Frontal cortex (tissue), 3 donors: ENCODE measurements at regions not wholly inside any gene's neighbourhood (a gene's known extent, or its start where the extent isn't known, plus 50 kb on each side); places are given as distances from the start of the nearest gene placed in this dataset.

ENCODE experiments used
- DNase-seq, 2 donors: peaks; one replicate each; pipeline ENCODE4 v3.0.0; 2012; ENCODE audit warnings: low spot score in 2 of 2
- FAIRE-seq: peaks from 2 replicates; lab custom pipeline; 2012; peaks lifted over from hg19 to GRCh38; lab: Jason Lieb, UNC
- donor health status: control.
- donor health status: control.
- donor health status: control.

- FAIRE-seq (no peak), DNase-seq (no peak)
Measured at GRCh38 chr7:145691377-145691914, 425.2 kb upstream of the CNTNAP2 start.

GRCh38 chr7:145681646-145682045 is 435.0 kb upstream of the CNTNAP2 start:
- FAIRE-seq (no peak), DNase-seq (no peak)

- DNase-seq (no peak), FAIRE-seq (no peak)
Measured at GRCh38 chr7:145681159-145681558, 435.4 kb upstream of the CNTNAP2 start.

GRCh38 chr7:145665499-145666258 is 450.9 kb upstream of the CNTNAP2 start:
- no peak for DNase-seq
- no peak for FAIRE-seq

- FAIRE-seq (no peak), DNase-seq (no peak)
Measured at GRCh38 chr7:145655666-145656065, 460.9 kb upstream of the CNTNAP2 start.

- DNase-seq (no peak), FAIRE-seq (no peak)
Measured at GRCh38 chr7:145645135-145645515, 471.5 kb upstream of the CNTNAP2 start.

GRCh38 chr7:145644426-145645134 is 472.0 kb upstream of the CNTNAP2 start:
- no peak for FAIRE-seq
- no peak for DNase-seq

GRCh38 chr7:145643981-145644380 is 472.6 kb upstream of the CNTNAP2 start:
- FAIRE-seq (no peak), DNase-seq (no peak)

GRCh38 chr7:145633513-145633912 is 483.1 kb upstream of the CNTNAP2 start:
- DNase-seq (no peak), FAIRE-seq (no peak)

GRCh38 chr7:145624618-145625017 is 492.0 kb upstream of the CNTNAP2 start:
- FAIRE-seq (no peak), DNase-seq (no peak)

- DNase-seq (no peak), FAIRE-seq (no peak)
Measured at GRCh38 chr7:145605963-145606362, 510.6 kb upstream of the CNTNAP2 start.

GRCh38 chr7:145599376-145599775 is 517.2 kb upstream of the CNTNAP2 start:
- FAIRE-seq (no peak), DNase-seq (no peak)

- DNase-seq (no peak), FAIRE-seq (no peak)
Measured at GRCh38 chr7:145584401-145584800, 532.2 kb upstream of the CNTNAP2 start.

GRCh38 chr7:145582742-145583303 is 533.8 kb upstream of the CNTNAP2 start:
- no peak for FAIRE-seq
- no peak for DNase-seq

- no peak for DNase-seq
Measured at GRCh38 chr7:145557805-145558204, 558.8 kb upstream of the CNTNAP2 start.

GRCh38 chr7:145543242-145543641 is 573.4 kb upstream of the CNTNAP2 start:
- FAIRE-seq = no peak
- no peak for DNase-seq

More at GRCh38 chr7:145557805-145558204, 558.8 kb upstream of the CNTNAP2 start:
- FAIRE-seq = no peak

- FAIRE-seq = no peak
- no peak for DNase-seq
Measured at GRCh38 chr7:145539910-145540309, 576.7 kb upstream of the CNTNAP2 start.

- no peak for FAIRE-seq
- no peak for DNase-seq
Measured at GRCh38 chr7:145534301-145534700, 582.3 kb upstream of the CNTNAP2 start.

GRCh38 chr7:145520284-145520683 is 596.3 kb upstream of the CNTNAP2 start:
- no peak for DNase-seq
- FAIRE-seq = no peak

GRCh38 chr7:145511004-145511403 is 605.6 kb upstream of the CNTNAP2 start:
- DNase-seq (no peak), FAIRE-seq (no peak)
